Neural cell (in vitro differentiated cells): ENCODE measurements at regions not wholly inside any gene's neighbourhood (a gene's known extent, or its start where the extent isn't known, plus 50 kb on each side); places are given as distances from the start of the nearest gene placed in this dataset.

ENCODE experiments used
- H2AFZ ChIP-seq: fragments of 200-600, 300-800 bp; sonication (generic), shearing (Covaris generic); 2 replicates; pipeline ENCODE4 v1.6.0; 2014; ENCODE audit warnings: low read depth, mild to moderate bottlenecking, antibody characterized with exemption, low read length, moderate library complexity
- H3F3A ChIP-seq: fragments of 200-600 bp; shearing (Covaris generic); 2 replicates; pipeline ENCODE4 v1.6.1; 2016; ENCODE audit warnings: mild to moderate bottlenecking, moderate library complexity, mixed read lengths, antibody characterized with exemption, low read length; ENCODE audit not compliant: insufficient read depth, poor library complexity, severe bottlenecking
- H3K27ac ChIP-seq: fragments of 200-600, 300-800 bp; sonication (generic), shearing (Covaris generic); 2 replicates; pipeline ENCODE4 v1.5.1; 2014; ENCODE audit warnings: mild to moderate bottlenecking, low read length, moderate library complexity
- H3K27me3 ChIP-seq: fragments of 300-800, 200-600 bp; sonication (generic), shearing (Covaris generic); 2 replicates; pipeline ENCODE4 v1.6.0; 2014; ENCODE audit warnings: mild to moderate bottlenecking, low read depth, low read length, moderate library complexity; ENCODE audit not compliant: insufficient read depth
- H3K36me3 ChIP-seq: fragments of 300-800, 200-600 bp; sonication (generic), shearing (Covaris generic); 2 replicates; pipeline ENCODE4 v1.5.1; 2014; ENCODE audit warnings: mild to moderate bottlenecking, antibody characterized with exemption, low read length, moderate library complexity; ENCODE audit not compliant: insufficient read depth
- H3K4me2 ChIP-seq: fragments of 300-800, 200-600 bp; sonication (generic), shearing (Covaris generic); 2 replicates; pipeline ENCODE4 v1.6.0; 2014; ENCODE audit warnings: mild to moderate bottlenecking, low read length
- H3K4me3 ChIP-seq: fragments of 300-800, 200-600 bp; sonication (generic), shearing (Covaris generic); 2 replicates; pipeline ENCODE4 v1.5.1; 2014; ENCODE audit warnings: mild to moderate bottlenecking, low read length, moderate library complexity
- H3K79me2 ChIP-seq: fragments of 200-600 bp; shearing (Covaris generic); replicated peaks from 2 replicates; pipeline ENCODE4 v1.6.0; 2014; ENCODE audit warnings: mild to moderate bottlenecking, low read length, moderate library complexity; ENCODE audit not compliant: insufficient read depth
- H3K9ac ChIP-seq: fragments of 300-800, 200-600 bp; sonication (generic), shearing (Covaris generic); 2 replicates; pipeline ENCODE4 v1.6.1; 2016; ENCODE audit warnings: mild to moderate bottlenecking, low read length, mixed read lengths
- H3K9me2 ChIP-seq: fragments of 200-600 bp; shearing (Covaris generic); 2 replicates; pipeline ENCODE4 v1.6.1; 2016; ENCODE audit warnings: mild to moderate bottlenecking, low read length, mixed read lengths; ENCODE audit not compliant: insufficient read depth
- H3K9me3 ChIP-seq: fragments of 200-600, 300-800 bp; sonication (generic), shearing (Covaris generic); 2 replicates; pipeline ENCODE4 v1.6.1; 2016; ENCODE audit warnings: mild to moderate bottlenecking, mixed run types, low read length, moderate library complexity, mixed read lengths
- H4K20me1 ChIP-seq: fragments of 200-600 bp; shearing (Covaris generic); 2 replicates; pipeline ENCODE4 v1.6.1; 2016; ENCODE audit warnings: mild to moderate bottlenecking, mixed run types; ENCODE audit not compliant: insufficient read depth
- CTCF ChIP-seq: fragments of 450-650 bp; IDR thresholded peaks from 2 replicates; pipeline ENCODE4 v1.5.1; 2014; ENCODE audit warnings: antibody characterized with exemption, mild to moderate bottlenecking, moderate library complexity; ENCODE audit not compliant: poor library complexity, severe bottlenecking
- EP300 ChIP-seq: fragments of 450-650 bp; conservative IDR thresholded peaks from 2 replicates; pipeline ENCODE4 v1.6.1; 2014; ENCODE audit warnings: antibody characterized with exemption, mild to moderate bottlenecking, moderate library complexity; ENCODE audit not compliant: poor library complexity, severe bottlenecking
- EZH2 ChIP-seq: fragments of 200-600, 300-800 bp; shearing (Covaris generic), sonication (generic); IDR thresholded peaks from 2 replicates; pipeline ENCODE4 v1.6.1; 2014; ENCODE audit warnings: antibody characterized with exemption, low read length, borderline replicate concordance, mild to moderate bottlenecking; ENCODE audit not compliant: insufficient read depth, poor library complexity, severe bottlenecking
- MXI1 ChIP-seq: fragments of 450-650 bp; conservative IDR thresholded peaks from 2 replicates; pipeline ENCODE4 v1.6.1; 2014; ENCODE audit warnings: antibody characterized with exemption, mild to moderate bottlenecking; ENCODE audit not compliant: poor library complexity, severe bottlenecking
- POLR2AphosphoS5 ChIP-seq: IDR thresholded peaks from 2 replicates; pipeline ENCODE4 v1.6.1; 2012
- RAD21 ChIP-seq: fragments of 450-650 bp; conservative IDR thresholded peaks from 2 replicates; pipeline ENCODE4 v1.6.1; 2014; ENCODE audit warnings: antibody characterized with exemption, mild to moderate bottlenecking, moderate library complexity
- REST ChIP-seq: IDR thresholded peaks from 2 replicates; pipeline ENCODE4 v1.6.1; 2012; ENCODE audit warnings: borderline replicate concordance
- SMC3 ChIP-seq: fragments of 450-650 bp; conservative IDR thresholded peaks from 2 replicates; pipeline ENCODE4 v1.6.1; 2014; ENCODE audit warnings: antibody characterized with exemption, mild to moderate bottlenecking, moderate library complexity; ENCODE audit not compliant: poor library complexity
- TAF1 ChIP-seq: IDR thresholded peaks from 2 replicates; pipeline ENCODE4 v1.6.1; 2012; ENCODE audit warnings: low read depth

GRCh38 chr9:124108216-124108615 is 96.6 kb downstream of the LHX2 start:
- Histone ChIP-seq H3K27me3 (no peaks in the 10 kb centered on the region), H3K4me2 (no peak overlapping the region), H2AFZ (no peak overlapping the region), H3K27ac (no peak overlapping the region), H4K20me1 (no peaks in the 10 kb centered on the region), H3F3A (no peaks in the 10 kb centered on the region), H3K4me3 (no peak overlapping the region), H3K36me3 (no peaks in the 10 kb centered on the region), H3K9me3 (no peaks in the 10 kb centered on the region), H3K9ac (no peak overlapping the region), H3K79me2 (no peaks in the 10 kb centered on the region), H3K9me2 (no peaks in the 10 kb centered on the region)
- TF ChIP-seq POLR2AphosphoS5 (no peak), CTCF (no peak), EZH2 (no peak), SMC3 (no peak), REST (no peak), TAF1 (no peak), EP300 (no peak)

GRCh38 chr9:124110307-124110915 is 98.8 kb downstream of the LHX2 start:
- no peak overlapping the region for H3K4me3 ChIP-seq
- no peaks in the 10 kb centered on the region for H3F3A ChIP-seq
- TF ChIP-seq RAD21 = no peak
- TF ChIP-seq REST = peak; percentile 98
- no peak for TF ChIP-seq MXI1
- TF ChIP-seq CTCF = no peak
- no peak for TF ChIP-seq SMC3
- TF ChIP-seq TAF1 = no peak

More at GRCh38 chr9:124110307-124110915, 98.8 kb downstream of the LHX2 start:
- Histone ChIP-seq H3K79me2 (no peaks in the 10 kb centered on the region), H3K9ac (no peak overlapping the region), H3K27ac (no peak overlapping the region), H4K20me1 (no peaks in the 10 kb centered on the region), H3K9me3 (no peaks in the 10 kb centered on the region), H3K9me2 (no peaks in the 10 kb centered on the region), H2AFZ (no peak overlapping the region), H3K36me3 (no peaks in the 10 kb centered on the region), H3K4me2 (no peak overlapping the region), H3K27me3 (no peaks in the 10 kb centered on the region)
